ENCODE measurements at regions not wholly inside any gene's neighbourhood (a gene's known extent, or its start where the extent isn't known, plus 50 kb on each side); places are given as distances from the start of the nearest gene placed in this dataset.
"Not testable (repeated sequence)": the region's sequence is repeated elsewhere in the genome, so short reads cannot be mapped to it uniquely, and the experiment has no call there.

- not testable (repeated sequence) for TF ChIP-seq CTCF, POLR2A (IDR thresholded peaks at IDR 0.05)
Observed at GRCh38 chr10:64044957-64045632, 523.9 kb downstream of the REEP3 start.

Measured in body of pancreas (tissue), 4 donors.